Lower lobe of right lung (tissue), 2 donors: ENCODE measurements at regions not wholly inside any gene's neighbourhood (a gene's known extent, or its start where the extent isn't known, plus 50 kb on each side); places are given as distances from the start of the nearest gene placed in this dataset.
A peak's percentile ranks its signal among the peaks of the same experiment; 100 is the strongest.

Experiments
- ATAC-seq, 2 donors: fragments of 200-7000 bp; cut with Tn5 transposase; one replicate each; pipeline ENCODE4 v1.9.1; 2020 to 2022; ENCODE audit warnings: mild to moderate bottlenecking in 2 of 2, moderate library complexity in 2 of 2
- DNase-seq: peaks from one replicate; pipeline ENCODE4 v3.0.0-alpha.2; 2020
- H3K27ac ChIP-seq: fragments of 200-600 bp; one replicate; pipeline ENCODE4 v1.8.0; 2022
- H3K27me3 ChIP-seq: fragments of 200-600 bp; one replicate; pipeline ENCODE4 v1.8.0; 2022; ENCODE audit warnings: low read depth
- H3K36me3 ChIP-seq: fragments of 200-600 bp; one replicate; pipeline ENCODE4 v1.8.0; 2022; ENCODE audit warnings: mild to moderate bottlenecking
- H3K4me1 ChIP-seq: fragments of 200-600 bp; one replicate; pipeline ENCODE4 v1.8.0; 2022
- H3K4me3 ChIP-seq: fragments of 200-600 bp; one replicate; pipeline ENCODE4 v1.8.0; 2022; ENCODE audit warnings: mild to moderate bottlenecking
- H3K9me3 ChIP-seq: fragments of 200-600 bp; one replicate; pipeline ENCODE4 v1.8.0; 2022
- CTCF ChIP-seq: fragments of 200-600 bp; IDR thresholded peaks from one replicate; pipeline ENCODE4 v1.8.0; 2022; ENCODE audit warnings: antibody characterized with exemption, mild to moderate bottlenecking
- intact Hi-C: fragments of 100-400 bp; cut with DNase I; formaldehyde crosslinking; loops from one replicate; pipeline ENCODE4 v1.11.0; 2022
- donor health status: DM: no; HTN: yes; CAD: no; lungs with severe emphysema.

GRCh38 chr16:66008136-66008535 lies 358.4 kb upstream of the CDH5 start:
- no peak for ATAC-seq
- H3K4me3 ChIP-seq = no peak overlapping the region
- H3K4me1 ChIP-seq = no peaks in the 10 kb centered on the region
- intact Hi-C loops = no loop called here
- H3K27ac ChIP-seq = no peak overlapping the region
- H3K27me3 ChIP-seq = no peaks in the 10 kb centered on the region
- TF ChIP-seq CTCF = no peak
- no peak for DNase-seq
- no peaks in the 10 kb centered on the region for H3K9me3 ChIP-seq
- H3K36me3 ChIP-seq = no peaks in the 10 kb centered on the region

- no peaks in the 10 kb centered on the region for H3K36me3 ChIP-seq
- no peaks in the 10 kb centered on the region for H3K4me1 ChIP-seq
- no peaks in the 10 kb centered on the region for H3K9me3 ChIP-seq
- ATAC-seq (no peak), DNase-seq (no peak)
- no peak overlapping the region for H3K27ac ChIP-seq
- no peak for TF ChIP-seq CTCF
- no peaks in the 10 kb centered on the region for H3K27me3 ChIP-seq
- H3K4me3 ChIP-seq = no peak overlapping the region
- intact Hi-C loops = no loop called here
These were observed 358.8 kb upstream of the CDH5 start for GRCh38 chr16:66007717-66008116.

- Histone ChIP-seq H3K36me3 (no peaks in the 10 kb centered on the region), H3K9me3 (no peaks in the 10 kb centered on the region), H3K27ac (no peak overlapping the region), H3K4me3 (no peak overlapping the region), H3K27me3 (no peaks in the 10 kb centered on the region), H3K4me1 (no peaks in the 10 kb centered on the region)
- DNase-seq = no peak
- no peak for ATAC-seq
- TF ChIP-seq CTCF = no peak
- intact Hi-C loops = no loop called here
These were observed 360.0 kb upstream of the CDH5 start for GRCh38 chr16:66006485-66006884.

- DNase-seq = no peak
- H3K4me3 ChIP-seq = no peak overlapping the region
- H3K36me3 ChIP-seq = no peaks in the 10 kb centered on the region
- TF ChIP-seq CTCF = no peak
- H3K4me1 ChIP-seq = no peaks in the 10 kb centered on the region
- H3K27ac ChIP-seq = no peak overlapping the region
- H3K9me3 ChIP-seq = no peaks in the 10 kb centered on the region
- ATAC-seq = no peak
- H3K27me3 ChIP-seq = no peaks in the 10 kb centered on the region
- intact Hi-C loops = no loop called here
These were observed 361.8 kb upstream of the CDH5 start for GRCh38 chr16:66004699-66005098.

- Histone ChIP-seq H3K27ac (no peak overlapping the region), H3K9me3 (no peaks in the 10 kb centered on the region), H3K4me1 (no peaks in the 10 kb centered on the region), H3K4me3 (no peak overlapping the region), H3K36me3 (no peaks in the 10 kb centered on the region), H3K27me3 (no peaks in the 10 kb centered on the region)
- DNase-seq = no peak
- no peak for TF ChIP-seq CTCF
- intact Hi-C loops = no loop called here
- ATAC-seq = peak in 1 of 2 donors; percentile 48
These were observed 363.3 kb upstream of the CDH5 start for GRCh38 chr16:66003201-66003600.

GRCh38 chr16:66002601-66003000 lies 363.9 kb upstream of the CDH5 start:
- ATAC-seq (no peak), DNase-seq (no peak)
- Histone ChIP-seq H3K9me3 (no peaks in the 10 kb centered on the region), H3K27ac (no peak overlapping the region), H3K27me3 (no peaks in the 10 kb centered on the region), H3K36me3 (no peaks in the 10 kb centered on the region), H3K4me1 (no peaks in the 10 kb centered on the region), H3K4me3 (no peak overlapping the region)
- intact Hi-C loops = no loop called here
- TF ChIP-seq CTCF = no peak
